Hematopoietic multipotent progenitor cell treated with erythropoietin and hydrocortisone succinate and interleukin-3 and kit ligand, for 6 days (in vitro differentiated cells): ENCODE measurements at regions not wholly inside any gene's neighbourhood (a gene's known extent, or its start where the extent isn't known, plus 50 kb on each side); places are given as distances from the start of the nearest gene placed in this dataset.
A peak's percentile ranks its signal among the peaks of the same experiment; 100 is the strongest.
"Not testable (repeated sequence)": the region's sequence is repeated elsewhere in the genome, so short reads cannot be mapped to it uniquely, and the experiment has no call there.

Experiments
- DNase-seq: peaks from one replicate; pipeline ENCODE4 v3.0.0-alpha.2; 2015

DNA sequence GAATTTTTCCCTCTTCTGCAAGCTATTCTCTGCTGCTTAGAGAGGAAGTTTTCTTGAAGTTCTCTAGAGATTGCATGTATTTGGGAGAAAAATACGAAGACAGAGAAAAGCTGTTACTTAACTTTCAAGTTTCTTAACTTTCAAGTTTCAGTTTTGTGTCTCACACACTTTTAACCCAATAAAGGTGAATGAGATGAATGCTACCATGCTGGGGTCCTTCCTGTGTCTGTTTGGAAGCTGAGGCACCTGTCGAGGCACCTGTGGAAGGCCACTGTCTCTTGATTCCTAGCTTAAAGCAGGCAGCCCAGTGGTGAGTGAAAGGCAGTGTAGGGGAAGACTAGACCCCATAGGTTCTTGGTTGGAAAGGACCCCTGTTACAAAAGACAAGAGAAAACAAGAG is 372.8 kb upstream of the JARID2 start:
- DNase-seq: no peak

GRCh38 chr6:14873781-14874441 is 372.0 kb upstream of the JARID2 start:
- no peak for DNase-seq

DNA sequence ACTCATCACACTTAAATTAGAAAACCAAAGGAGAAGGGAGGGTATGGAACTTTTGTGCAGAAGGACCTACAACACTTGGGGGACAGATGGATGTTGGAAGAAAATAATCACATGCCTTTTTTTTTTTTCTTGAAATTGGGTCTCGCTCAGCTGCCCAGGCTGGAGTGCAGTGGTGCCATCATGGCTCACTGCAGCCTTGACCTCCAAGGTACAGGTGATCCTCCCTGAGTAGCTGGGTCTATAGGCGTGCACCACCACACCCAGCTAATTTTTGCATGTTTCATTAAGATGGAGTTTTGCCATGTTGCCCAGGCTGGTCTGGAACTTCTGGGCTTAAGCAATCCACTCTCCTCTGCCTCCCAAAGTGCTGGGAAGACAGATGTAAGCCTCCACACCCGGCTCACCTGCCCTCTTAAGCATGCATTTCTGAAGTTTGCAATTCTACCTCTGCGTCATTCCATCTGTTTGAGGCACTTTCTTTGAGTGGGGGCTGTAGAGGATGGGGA is 370.8 kb upstream of the JARID2 start:
- no peak for DNase-seq

- DNase-seq: no peak
These were observed 370.3 kb upstream of the JARID2 start for GRCh38 chr6:14875481-14876063.

DNA sequence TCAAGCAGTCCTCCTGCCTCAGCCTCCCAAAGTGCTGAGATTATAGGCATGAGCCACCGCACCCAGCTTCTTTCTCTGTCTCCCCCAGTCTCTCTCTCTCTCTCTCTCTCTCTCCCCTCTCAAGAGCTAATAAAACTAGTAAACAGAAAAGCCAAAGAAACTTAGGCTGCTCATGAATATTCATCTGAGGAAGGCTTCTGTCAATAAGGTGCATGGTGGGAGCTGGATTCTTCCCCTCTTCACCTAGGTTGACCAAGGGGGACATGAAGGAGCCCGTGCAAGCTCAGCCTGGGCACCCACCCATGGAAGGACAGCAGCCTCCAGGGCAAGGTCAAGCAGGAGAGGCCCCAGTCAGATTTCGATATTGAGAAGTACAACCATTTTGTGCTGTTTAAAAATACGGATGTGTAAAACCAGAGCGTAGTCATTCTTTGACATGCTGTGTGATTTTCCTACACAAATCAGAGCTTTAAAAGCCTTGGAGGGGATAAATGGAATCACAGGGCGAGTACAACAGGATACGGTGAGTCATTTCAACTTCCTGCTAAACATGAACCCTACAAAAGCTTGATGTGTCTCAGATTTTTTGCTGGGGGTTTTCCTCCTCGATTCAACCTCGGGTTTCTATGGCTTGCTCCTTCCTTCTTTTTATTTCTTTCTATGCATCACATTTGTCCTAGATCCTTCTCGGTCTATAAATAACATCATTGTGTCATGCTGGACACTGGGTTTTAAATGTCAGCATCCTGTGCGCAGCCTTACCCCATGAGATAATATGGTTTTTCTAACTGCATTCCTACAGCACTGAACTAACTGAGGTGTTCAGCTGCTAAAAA is 368.9 kb upstream of the JARID2 start:
- no peak for DNase-seq

GRCh38 chr6:14877758-14878157 is 368.1 kb upstream of the JARID2 start:
- no peak for DNase-seq

DNA sequence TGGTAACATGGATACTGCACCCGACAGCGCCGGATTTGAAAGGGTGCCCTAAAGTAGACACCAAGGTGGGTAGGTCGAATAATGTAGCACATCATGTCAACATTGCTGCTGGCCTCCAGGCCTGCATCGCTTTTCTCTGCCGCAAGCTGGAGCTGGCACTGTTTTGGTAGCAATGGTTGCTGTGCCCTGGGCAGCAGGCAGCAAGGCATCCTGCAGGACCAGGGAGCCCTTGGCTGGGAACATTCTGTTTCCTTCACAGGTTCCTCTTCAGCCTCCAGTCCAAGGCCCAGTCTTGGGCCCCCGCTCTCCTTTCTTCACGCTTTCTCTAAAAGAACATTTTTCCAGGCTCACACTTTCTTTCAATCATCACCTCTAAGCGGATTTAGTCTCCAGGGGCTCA is 365.8 kb upstream of the JARID2 start:
- no peak for DNase-seq

DNA sequence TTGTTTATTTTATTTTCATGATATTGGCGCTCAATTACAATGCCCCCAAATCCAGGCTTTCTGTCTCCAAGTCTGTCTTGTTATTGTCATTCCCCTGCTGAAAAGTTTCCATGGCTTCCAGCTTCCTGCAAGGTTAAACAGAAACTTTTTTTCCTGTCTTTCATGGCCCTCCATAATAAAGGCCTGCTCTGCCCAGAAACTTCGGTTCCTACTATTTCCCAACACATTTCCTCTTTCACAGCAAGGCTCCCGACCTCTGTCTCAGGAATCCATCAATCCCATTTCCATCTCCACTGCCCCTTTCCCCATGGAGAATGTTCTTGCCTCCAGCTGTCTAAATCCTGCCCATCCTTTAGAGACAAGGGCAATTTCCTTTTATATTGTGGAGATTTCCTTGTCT is 365.2 kb upstream of the JARID2 start:
- DNase-seq: no peak

GRCh38 chr6:14881398-14881797 is 364.5 kb upstream of the JARID2 start:
- DNase-seq: no peak

GRCh38 chr6:14882394-14883026 is 363.4 kb upstream of the JARID2 start:
- DNase-seq: no peak

DNA sequence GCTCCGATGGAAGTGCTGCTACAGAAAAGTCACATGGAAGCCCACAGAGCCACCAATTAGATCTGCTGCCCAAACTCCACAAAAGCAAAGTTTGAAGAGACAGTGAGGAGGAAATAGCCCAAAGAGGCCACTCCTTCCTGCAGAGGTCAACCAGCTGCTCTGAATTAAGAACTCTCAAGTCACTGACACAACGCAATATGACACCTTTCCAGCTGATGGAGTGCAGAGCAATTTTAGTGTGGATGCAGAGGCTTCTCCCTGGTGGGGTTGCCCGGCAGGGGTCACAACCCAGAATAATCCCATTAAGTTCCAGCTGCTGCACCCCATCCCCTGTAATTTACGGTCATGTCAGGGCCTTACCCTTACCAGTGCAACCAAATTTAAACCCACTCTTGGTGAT is 361.9 kb upstream of the JARID2 start:
- DNase-seq: peak; percentile 25

DNA sequence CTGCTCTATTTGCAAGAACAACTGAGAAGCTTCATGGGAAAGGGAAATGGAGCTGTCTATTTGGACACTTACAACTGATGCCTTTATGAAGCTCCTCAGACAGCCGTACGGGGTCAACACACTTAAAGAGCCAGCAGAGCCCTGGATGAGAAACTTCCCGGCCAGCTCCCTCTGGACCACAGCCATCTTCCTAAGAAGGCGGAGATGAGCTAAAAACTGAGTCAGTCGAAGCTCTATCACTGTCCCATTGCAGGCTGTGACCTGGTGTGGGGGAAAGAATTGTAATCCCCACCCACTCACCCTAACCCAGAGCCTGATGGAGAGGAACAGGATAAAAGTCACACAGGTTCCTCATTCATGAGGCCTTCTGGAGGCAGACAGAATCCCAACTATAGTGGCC is 360.4 kb upstream of the JARID2 start:
- DNase-seq: no peak

DNA sequence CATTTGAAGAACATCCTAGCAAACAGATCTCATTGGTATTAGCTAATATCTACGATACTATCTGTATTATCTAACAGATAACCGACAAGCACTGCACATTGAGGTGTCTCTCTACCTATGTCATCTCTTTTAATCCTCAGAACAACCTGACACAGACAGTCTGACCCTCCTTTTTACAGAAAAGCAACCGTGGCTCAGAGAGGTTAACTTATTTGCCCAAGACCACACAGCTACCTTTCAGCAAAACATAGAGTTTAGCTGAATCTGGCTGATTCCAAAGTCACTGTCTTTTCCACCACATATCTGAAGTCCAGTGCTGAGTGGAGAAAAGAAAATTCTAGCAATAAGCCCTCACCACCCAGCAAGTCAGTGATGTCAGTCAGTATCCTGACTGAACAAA is 358.7 kb upstream of the JARID2 start:
- no peak for DNase-seq

GRCh38 chr6:14887986-14888574 is 357.8 kb upstream of the JARID2 start:
- no peak for DNase-seq

GRCh38 chr6:14888575-14889000 is 357.3 kb upstream of the JARID2 start:
- no peak for DNase-seq

- no peak for DNase-seq
These were observed 356.7 kb upstream of the JARID2 start for GRCh38 chr6:14889188-14889587.

DNA sequence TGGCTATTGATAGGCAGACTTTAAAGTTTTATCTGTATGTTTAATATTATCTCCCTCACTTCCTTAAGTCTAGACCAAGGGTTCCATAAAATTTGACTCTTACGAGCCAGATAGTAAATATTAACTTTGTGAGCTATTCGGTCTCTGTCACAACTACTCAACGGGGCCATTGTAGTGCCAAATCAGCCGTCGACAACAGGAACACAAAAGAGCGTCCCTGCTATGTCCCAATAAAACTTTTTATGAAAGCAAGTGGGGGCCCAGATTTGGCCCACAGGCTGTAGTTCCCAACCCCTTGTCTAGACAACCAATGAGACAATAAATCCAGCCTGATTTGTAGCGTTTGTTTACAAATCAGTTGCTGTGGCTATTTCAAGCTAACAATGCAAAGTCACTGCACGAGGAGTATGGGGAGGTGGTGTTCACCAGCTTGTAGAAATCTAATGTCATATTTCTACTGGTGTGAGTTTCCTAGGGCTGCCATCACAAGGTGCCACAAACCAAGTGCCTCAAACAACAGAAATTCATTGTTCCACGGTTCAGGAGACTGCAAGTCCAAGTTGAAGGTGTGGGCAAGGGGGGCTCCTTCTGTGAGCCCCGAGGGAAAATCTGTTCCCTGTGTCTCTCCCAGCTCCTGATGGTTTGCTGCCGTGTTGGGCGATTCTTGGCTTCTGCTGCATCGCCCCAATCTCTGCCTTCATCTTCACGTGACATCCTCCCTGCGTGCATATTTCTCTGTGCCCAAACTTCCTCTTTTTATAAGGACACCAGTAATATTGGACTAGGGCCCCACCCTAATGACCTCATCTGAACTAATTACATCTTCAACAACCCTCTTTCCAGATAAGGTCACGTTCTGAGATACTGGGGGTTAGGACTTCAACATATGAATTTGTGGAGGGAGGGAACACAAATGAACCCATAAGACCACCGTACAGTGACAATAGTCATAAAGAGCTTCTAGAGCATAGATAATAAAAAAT is 356.0 kb upstream of the JARID2 start:
- DNase-seq: peak; percentile 69

GRCh38 chr6:14891820-14892375 is 354.0 kb upstream of the JARID2 start:
- DNase-seq: not testable (repeated sequence)

GRCh38 chr6:14894105-14894504 is 351.8 kb upstream of the JARID2 start:
- DNase-seq: no peak

- no peak for DNase-seq
These were observed 349.4 kb upstream of the JARID2 start for GRCh38 chr6:14896475-14896874.

- DNase-seq: peak; percentile 54
These were observed 348.0 kb upstream of the JARID2 start for GRCh38 chr6:14897831-14898230.
